Upper lobe of right lung (tissue), 1 donor: ENCODE measurements at regions not wholly inside any gene's neighbourhood (a gene's known extent, or its start where the extent isn't known, plus 50 kb on each side); places are given as distances from the start of the nearest gene placed in this dataset.
"Not testable (repeated sequence)": the region's sequence is repeated elsewhere in the genome, so short reads cannot be mapped to it uniquely, and the experiment has no call there.

Experiments
- ATAC-seq: fragments of 200-7000 bp; cut with Tn5 transposase; one replicate; pipeline ENCODE4 v1.9.1; 2020; ENCODE audit warnings: mild to moderate bottlenecking, moderate library complexity
- DNase-seq: peaks from one replicate; pipeline ENCODE4 v3.0.0-alpha.2; 2020
- H3K27ac ChIP-seq: fragments of 200-600 bp; one replicate; pipeline ENCODE4 v1.8.0; 2022
- H3K27me3 ChIP-seq: fragments of 200-600 bp; one replicate; pipeline ENCODE4 v1.8.0; 2022; ENCODE audit warnings: mild to moderate bottlenecking
- H3K36me3 ChIP-seq: fragments of 200-600 bp; one replicate; pipeline ENCODE4 v1.8.0; 2022
- H3K4me1 ChIP-seq: fragments of 200-600 bp; one replicate; pipeline ENCODE4 v1.8.0; 2022
- H3K4me3 ChIP-seq: fragments of 200-600 bp; one replicate; pipeline ENCODE4 v1.8.0; 2022; ENCODE audit warnings: mild to moderate bottlenecking
- H3K9me3 ChIP-seq: fragments of 200-600 bp; one replicate; pipeline ENCODE4 v1.8.0; 2022
- CTCF ChIP-seq: fragments of 200-600 bp; IDR thresholded peaks from one replicate; pipeline ENCODE4 v1.8.0; 2022; ENCODE audit warnings: antibody characterized with exemption
- intact Hi-C: fragments of 100-400 bp; cut with DNase I; formaldehyde crosslinking; loops from one replicate; pipeline ENCODE4 v1.11.0; 2022
- donor health status: DM: no; HTN: yes; CAD: no; lungs with severe emphysema.

- peak; percentile 55 for TF ChIP-seq CTCF
- Histone ChIP-seq H3K4me1 (peaks cover 19% of the 10 kb centered on the region), H3K36me3 (no peaks in the 10 kb centered on the region), H3K9me3 (no peaks in the 10 kb centered on the region), H3K4me3 (no peak overlapping the region), H3K27me3 (no peaks in the 10 kb centered on the region), H3K27ac (no peak overlapping the region)
- intact Hi-C loops: no loop called here
- peak; percentile 23 for ATAC-seq
- no peak for DNase-seq
Observed at GRCh38 chr16:85528528-85529387, 84.4 kb upstream of the GSE1 start.

- Histone ChIP-seq H3K9me3 (no peaks in the 10 kb centered on the region), H3K27ac (no peak overlapping the region), H3K27me3 (no peaks in the 10 kb centered on the region), H3K4me1 (peaks cover 10% of the 10 kb centered on the region), H3K36me3 (no peaks in the 10 kb centered on the region), H3K4me3 (no peak overlapping the region)
- ATAC-seq (no peak), DNase-seq (no peak)
- peak; percentile 14 for TF ChIP-seq CTCF
- intact Hi-C loops: no loop called here
Observed at GRCh38 chr16:85529489-85530369, 83.4 kb upstream of the GSE1 start.

GRCh38 chr16:85530370-85530739 is 82.8 kb upstream of the GSE1 start:
- no peak overlapping the region for H3K27ac ChIP-seq
- H3K9me3 ChIP-seq: no peaks in the 10 kb centered on the region
- intact Hi-C loops: no loop called here
- peaks cover 5% of the 10 kb centered on the region for H3K4me1 ChIP-seq
- ATAC-seq (no peak), DNase-seq (no peak)
- no peak for TF ChIP-seq CTCF
- no peak overlapping the region for H3K4me3 ChIP-seq
- no peaks in the 10 kb centered on the region for H3K27me3 ChIP-seq
- H3K36me3 ChIP-seq: no peaks in the 10 kb centered on the region

GRCh38 chr16:85531516-85531915 is 81.6 kb upstream of the GSE1 start:
- peak; percentile 28 for ATAC-seq
- intact Hi-C loops: no loop called here
- Histone ChIP-seq H3K4me1 (peaks cover 15% of the 10 kb centered on the region), H3K9me3 (no peaks in the 10 kb centered on the region), H3K27ac (peak overlapping the region; percentile 42), H3K27me3 (no peaks in the 10 kb centered on the region), H3K36me3 (no peaks in the 10 kb centered on the region), H3K4me3 (no peak overlapping the region)
- TF ChIP-seq CTCF: no peak
- DNase-seq: no peak

GRCh38 chr16:85532147-85532546 is 81.0 kb upstream of the GSE1 start:
- no peak overlapping the region for H3K27ac ChIP-seq
- DNase-seq: no peak
- H3K36me3 ChIP-seq: no peaks in the 10 kb centered on the region
- H3K4me3 ChIP-seq: no peak overlapping the region
- H3K27me3 ChIP-seq: no peaks in the 10 kb centered on the region
- no peak for ATAC-seq
- no peak for TF ChIP-seq CTCF
- no peaks in the 10 kb centered on the region for H3K9me3 ChIP-seq
- peaks cover 20% of the 10 kb centered on the region for H3K4me1 ChIP-seq
- intact Hi-C loops: no loop called here

- not testable (repeated sequence) for ATAC-seq
- H3K4me1 ChIP-seq: peaks cover 20% of the 10 kb centered on the region
Observed at GRCh38 chr16:85533593-85533992, 79.5 kb upstream of the GSE1 start.

More at GRCh38 chr16:85533593-85533992, 79.5 kb upstream of the GSE1 start:
- H3K9me3 ChIP-seq, H3K36me3 ChIP-seq, H3K27ac ChIP-seq, H3K4me3 ChIP-seq, H3K27me3 ChIP-seq, intact Hi-C loops, DNase-seq: not testable (repeated sequence)
